ENCODE measurements at regions not wholly inside any gene's neighbourhood (a gene's known extent, or its start where the extent isn't known, plus 50 kb on each side); places are given as distances from the start of the nearest gene placed in this dataset.

- TF ChIP-seq EP300 (IDR thresholded peaks at IDR 0.05) (no peak), CTCF (IDR thresholded peaks at IDR 0.05) (no peak)
These were observed 83.8 kb downstream of the PRDM9 start for GRCh38 chr5:23591250-23591649.

Measured in esophagus muscularis mucosa (tissue), 3 donors.